ENCODE measurements at regions not wholly inside any gene's neighbourhood (a gene's known extent, or its start where the extent isn't known, plus 50 kb on each side); places are given as distances from the start of the nearest gene placed in this dataset.
"Not testable (repeated sequence)": the region's sequence is repeated elsewhere in the genome, so short reads cannot be mapped to it uniquely, and the experiment has no call there.

- Histone ChIP-seq H3K27ac (no peak overlapping the region), H3K4me3 (no peak overlapping the region)
These were observed 106.1 kb upstream of the FBXL17 start for GRCh38 chr5:108487951-108488350.

- Histone ChIP-seq H3K4me3 (no peak overlapping the region), H3K27ac (no peak overlapping the region)
These were observed 102.1 kb upstream of the FBXL17 start for GRCh38 chr5:108484035-108484434.

- Histone ChIP-seq H3K4me3 (no peak overlapping the region), H3K27ac (no peak overlapping the region)
These were observed 99.5 kb upstream of the FBXL17 start for GRCh38 chr5:108481355-108481931.

GRCh38 chr5:108472237-108472636 lies 90.3 kb upstream of the FBXL17 start:
- H3K4me3 ChIP-seq: no peak overlapping the region
- no peak overlapping the region for H3K27ac ChIP-seq

- Histone ChIP-seq H3K4me3 (no peak overlapping the region), H3K27ac (no peak overlapping the region)
These were observed 85.7 kb upstream of the FBXL17 start for GRCh38 chr5:108467563-108467962.

GRCh38 chr5:108461628-108462367 lies 79.9 kb upstream of the FBXL17 start:
- H3K4me3 ChIP-seq: no peak overlapping the region
- no peak overlapping the region for H3K27ac ChIP-seq

GRCh38 chr5:108459769-108460168 lies 77.9 kb upstream of the FBXL17 start:
- no peak overlapping the region for H3K4me3 ChIP-seq

GRCh38 chr5:108451269-108451668 lies 69.4 kb upstream of the FBXL17 start:
- no peak overlapping the region for H3K4me3 ChIP-seq
- H3K27ac ChIP-seq: no peak overlapping the region

More at GRCh38 chr5:108459769-108460168, 77.9 kb upstream of the FBXL17 start:
- no peak overlapping the region for H3K27ac ChIP-seq

GRCh38 chr5:108444130-108444529 lies 62.2 kb upstream of the FBXL17 start:
- not testable (repeated sequence) for H3K27ac ChIP-seq, H3K4me3 ChIP-seq

- not testable (repeated sequence) for H3K27ac ChIP-seq
These were observed 60.3 kb upstream of the FBXL17 start for GRCh38 chr5:108442063-108442651.

GRCh38 chr5:108437425-108437824 lies 55.5 kb upstream of the FBXL17 start:
- Histone ChIP-seq H3K27ac (no peak overlapping the region), H3K4me3 (no peak overlapping the region)

More at GRCh38 chr5:108442063-108442651, 60.3 kb upstream of the FBXL17 start:
- not testable (repeated sequence) for H3K4me3 ChIP-seq

- no peak overlapping the region for H3K4me3 ChIP-seq
These were observed 54.8 kb upstream of the FBXL17 start for GRCh38 chr5:108436696-108437095.

GRCh38 chr5:108433600-108433999 lies 51.7 kb upstream of the FBXL17 start:
- H3K27ac ChIP-seq: no peak overlapping the region

More at GRCh38 chr5:108436696-108437095, 54.8 kb upstream of the FBXL17 start:
- H3K27ac ChIP-seq: no peak overlapping the region

GRCh38 chr5:108432024-108432423 lies 50.1 kb upstream of the FBXL17 start:
- Histone ChIP-seq H3K4me3 (no peak overlapping the region), H3K27ac (no peak overlapping the region)

More at GRCh38 chr5:108433600-108433999, 51.7 kb upstream of the FBXL17 start:
- no peak overlapping the region for H3K4me3 ChIP-seq
